ENCODE measurements at regions not wholly inside any gene's neighbourhood (a gene's known extent, or its start where the extent isn't known, plus 50 kb on each side); places are given as distances from the start of the nearest gene placed in this dataset.
A peak's percentile ranks its signal among the peaks of the same experiment; 100 is the strongest.

GRCh38 chr13:30126903-30127428, 180.4 kb downstream of the KATNAL1 start:
- no peak for DNase-seq (ENCODE audit: low read depth in 2 of 2)

DNA sequence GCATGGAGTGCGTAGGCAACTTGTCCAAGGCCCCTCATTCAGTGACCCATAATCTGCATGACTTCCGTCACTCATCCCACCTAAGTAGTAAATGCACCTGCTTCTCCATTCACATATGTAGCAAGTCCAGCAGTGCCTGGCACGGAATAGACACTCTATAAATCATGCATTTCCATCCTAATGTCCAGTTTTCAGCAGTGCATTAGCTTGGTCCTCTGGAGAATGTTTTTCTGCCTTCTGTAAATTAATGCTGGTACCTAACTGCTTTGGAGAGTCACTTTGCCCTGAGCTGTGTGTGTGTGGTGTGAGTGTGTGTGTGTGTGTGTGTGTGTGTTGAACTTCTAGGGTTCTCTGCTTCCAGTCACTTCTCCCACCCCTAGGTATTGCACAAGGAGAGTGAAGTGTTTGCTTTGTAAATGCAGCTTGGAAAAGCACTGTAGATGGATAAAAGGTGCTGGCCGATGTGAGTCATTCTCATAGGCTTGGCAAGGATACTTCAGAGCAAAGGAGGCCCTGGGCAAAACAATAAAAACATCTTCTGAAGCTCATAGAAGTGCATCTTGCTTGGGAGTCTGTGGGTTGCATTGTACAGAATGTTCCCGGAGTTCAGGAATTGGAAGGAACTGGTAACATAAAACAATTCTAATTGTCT, 181.8 kb downstream of the KATNAL1 start:
- DNase-seq (ENCODE audit: low read depth in 2 of 2): no peak

DNA sequence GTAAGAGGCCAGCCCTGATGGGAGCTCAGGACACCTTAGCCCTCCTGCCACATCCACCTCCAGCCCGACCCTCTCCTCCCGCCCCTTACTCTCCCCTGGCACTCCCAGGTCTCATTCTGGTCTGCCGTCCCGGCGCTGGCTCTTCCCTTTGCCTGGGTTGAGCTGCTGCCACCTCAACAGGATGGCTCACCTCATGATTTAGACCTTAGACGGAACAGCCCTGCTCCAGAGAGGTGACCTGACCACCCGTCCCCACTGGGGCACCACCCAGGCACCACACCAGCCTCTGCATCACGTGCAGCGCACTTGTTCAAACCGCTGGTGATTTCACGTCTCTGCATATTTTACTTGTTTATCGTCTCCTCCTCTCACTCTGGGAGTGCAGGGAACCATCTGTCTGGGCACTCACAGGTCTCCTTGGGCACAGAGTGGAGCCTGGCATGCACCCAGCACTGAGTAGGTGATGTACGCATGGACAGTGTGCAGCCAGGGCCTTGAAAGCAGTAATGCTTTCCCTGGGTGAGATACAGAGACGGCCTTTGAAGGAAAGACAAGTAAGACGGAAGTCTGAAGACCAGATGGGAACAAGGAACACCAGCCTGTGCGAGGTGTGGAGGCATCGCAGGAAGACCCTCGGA, 183.1 kb downstream of the KATNAL1 start:
- no peak for DNase-seq (ENCODE audit: low read depth in 2 of 2)

- DNase-seq (ENCODE audit: low read depth in 2 of 2): no peak
These were observed 183.8 kb downstream of the KATNAL1 start for GRCh38 chr13:30123575-30123974.

DNA sequence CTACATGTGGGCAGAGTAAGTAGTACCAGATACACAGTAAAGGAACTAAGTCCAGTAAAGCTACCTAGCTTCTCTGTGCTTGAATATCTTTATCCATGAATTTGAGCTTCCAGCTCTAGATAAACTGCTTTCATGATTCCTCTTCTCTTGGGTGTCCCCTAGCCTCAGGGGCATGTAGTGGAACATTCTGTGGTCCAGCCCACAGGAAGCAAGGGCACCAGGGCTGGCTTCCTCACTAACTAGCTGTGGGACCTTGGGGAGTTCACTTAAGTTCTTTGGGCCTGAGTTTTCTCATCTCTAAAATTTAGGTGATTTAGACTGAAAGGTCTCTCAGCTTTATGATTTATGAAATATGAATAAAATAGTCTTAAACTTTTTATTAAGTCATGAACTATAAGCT, 185.7 kb downstream of the KATNAL1 start:
- no peak for DNase-seq (ENCODE audit: low read depth in 2 of 2)

- DNase-seq (ENCODE audit: low read depth in 2 of 2): no peak
These were observed 186.1 kb downstream of the KATNAL1 start for GRCh38 chr13:30121244-30121643.

- DNase-seq (ENCODE audit: low read depth in 2 of 2): no peak
These were observed 187.1 kb downstream of the KATNAL1 start for GRCh38 chr13:30120133-30120822.

DNA sequence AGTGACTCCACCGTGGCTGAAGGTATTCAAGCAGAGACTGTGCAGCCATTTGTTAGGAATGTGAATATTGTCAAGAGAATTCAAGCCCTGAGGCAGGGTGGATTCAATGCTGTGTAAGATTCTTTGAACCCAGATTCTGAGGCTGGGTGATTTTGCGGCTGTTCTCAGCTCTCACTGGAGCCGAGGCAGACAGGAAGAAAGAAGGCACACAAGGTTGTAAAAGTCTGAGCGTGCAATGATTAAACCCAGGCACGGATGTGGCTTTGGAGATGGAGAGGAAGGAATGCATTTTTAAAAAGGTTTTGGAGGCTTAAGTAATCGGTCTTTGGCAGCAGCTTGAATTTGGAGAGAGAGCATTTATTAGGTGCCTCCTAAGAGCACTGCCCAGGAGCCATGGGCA, 187.9 kb downstream of the KATNAL1 start:
- DNase-seq (ENCODE audit: low read depth in 2 of 2): no peak

DNA sequence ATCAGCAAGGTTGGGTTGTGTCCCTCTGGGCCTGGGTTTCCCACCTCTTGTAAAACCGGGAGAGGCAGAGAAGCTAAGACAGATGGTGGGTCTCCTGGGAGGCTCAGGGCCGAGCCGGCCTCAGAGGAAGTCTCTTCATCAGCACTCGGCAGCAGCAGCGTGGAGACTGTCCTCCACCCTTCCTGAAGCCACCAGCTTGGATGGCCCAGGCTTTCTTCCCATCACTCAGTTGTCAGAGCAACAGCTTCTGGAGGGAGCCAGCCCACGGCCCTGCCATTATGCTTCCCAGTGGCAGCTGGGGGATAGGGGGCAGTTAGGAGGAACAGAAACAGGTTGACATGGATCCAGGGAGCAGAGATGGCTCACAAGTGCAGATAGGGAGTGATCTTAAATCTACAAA, 191.0 kb downstream of the KATNAL1 start:
- no peak for DNase-seq (ENCODE audit: low read depth in 2 of 2)

DNA sequence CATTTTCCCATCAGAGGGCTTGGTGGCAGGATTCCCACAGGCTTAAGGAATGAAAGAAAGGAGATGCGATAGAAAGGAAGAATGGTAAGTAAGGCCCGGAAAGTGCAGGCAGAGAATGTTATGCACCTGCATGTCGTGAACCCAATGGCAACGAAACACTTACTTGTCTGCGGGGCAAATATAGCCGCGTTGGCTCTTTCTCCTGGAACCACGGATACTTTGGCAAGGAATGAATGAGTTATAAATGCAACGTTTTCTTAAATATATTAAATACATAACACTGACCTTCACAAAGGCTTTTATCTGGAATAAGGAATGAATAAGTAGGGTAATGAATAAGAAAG, 192.1 kb downstream of the KATNAL1 start:
- no peak for DNase-seq (ENCODE audit: low read depth in 2 of 2)

DNA sequence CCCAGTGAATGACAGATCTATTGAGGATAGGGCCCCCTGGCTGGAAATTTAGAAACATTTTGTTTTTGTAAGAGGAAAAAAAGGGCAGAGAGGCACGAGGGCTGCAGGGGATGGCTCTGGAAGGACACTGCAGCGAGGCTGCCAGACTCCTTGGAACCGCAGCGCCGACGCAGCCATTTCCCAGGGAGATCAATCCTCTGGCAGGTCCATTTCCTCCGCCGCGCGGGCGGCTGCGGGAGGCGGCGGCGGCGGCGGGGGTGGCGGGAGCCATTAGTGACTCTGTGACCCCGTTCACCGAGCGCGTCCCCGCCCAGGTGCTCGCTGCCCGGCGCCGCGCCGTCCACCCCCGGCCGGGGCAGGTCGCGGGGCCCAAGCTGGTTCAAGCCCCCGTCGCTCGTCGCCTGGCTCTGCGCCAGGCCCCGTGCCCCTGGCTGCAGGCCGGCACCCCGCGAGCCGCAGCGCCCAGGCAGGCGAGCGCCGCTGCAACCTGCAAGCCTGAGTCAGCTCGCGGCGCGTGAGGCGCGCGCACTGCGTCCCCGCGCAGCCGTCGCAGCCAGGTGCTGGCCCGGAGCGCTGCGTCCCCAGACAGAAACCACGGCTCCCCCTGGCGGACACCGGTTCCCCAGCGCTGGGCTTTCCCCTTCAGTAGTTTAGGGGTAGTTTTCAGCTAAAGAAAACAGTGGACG, 192.6 kb downstream of the KATNAL1 start:
- DNase-seq (ENCODE audit: low read depth in 2 of 2): peak; percentile 92 to 97

DNA sequence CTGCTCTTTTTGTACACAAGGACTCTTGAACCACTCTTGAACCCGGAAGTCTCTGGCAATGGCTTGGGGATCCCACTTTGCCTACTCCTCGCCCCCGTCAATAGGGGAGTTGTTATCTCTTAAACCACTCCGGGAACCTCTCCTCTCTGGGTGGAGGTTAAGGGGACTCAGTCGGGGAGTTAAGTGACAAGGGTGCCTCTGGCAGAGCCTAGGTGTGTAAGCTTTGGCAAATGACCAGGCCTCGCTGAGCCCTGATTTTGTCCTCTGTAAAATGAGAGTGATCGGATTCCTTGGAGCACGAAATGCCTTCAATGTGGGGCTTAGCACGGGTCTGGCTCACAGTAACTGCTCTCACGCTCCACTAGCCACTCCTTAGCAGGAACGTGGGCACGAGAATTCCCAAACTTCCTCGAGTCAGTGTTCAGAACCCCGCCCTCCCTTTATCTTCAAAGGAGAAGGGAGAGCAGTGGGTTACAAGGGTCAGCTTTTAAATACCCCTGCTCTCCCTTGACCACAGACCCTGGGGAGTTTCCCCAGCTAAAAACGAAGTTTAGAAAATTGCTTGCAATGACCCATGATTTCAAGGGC, 193.3 kb downstream of the KATNAL1 start:
- DNase-seq (ENCODE audit: low read depth in 2 of 2): no peak

DNA sequence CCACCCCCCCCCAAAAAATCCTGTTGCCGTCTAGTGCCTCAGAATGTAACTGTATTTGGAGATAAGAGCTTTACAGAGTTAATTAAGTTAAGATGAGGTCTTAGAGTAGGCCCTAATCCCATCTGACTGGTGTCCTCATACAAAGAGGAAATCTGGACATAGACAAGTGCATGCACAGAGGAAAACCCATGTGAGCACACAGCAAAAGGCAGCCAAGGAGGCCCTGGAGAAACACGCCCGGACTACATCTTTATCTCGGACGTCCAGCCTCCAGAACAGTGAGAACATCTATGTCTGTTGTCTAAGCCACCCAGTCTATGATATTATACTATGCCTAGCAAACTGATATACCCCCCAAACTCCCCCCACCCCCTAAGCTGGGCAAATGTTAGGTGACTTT, 193.8 kb downstream of the KATNAL1 start:
- no peak for DNase-seq (ENCODE audit: low read depth in 2 of 2)

GRCh38 chr13:30112602-30113435, 194.5 kb downstream of the KATNAL1 start:
- peak; percentile 73 to 75 for DNase-seq (ENCODE audit: low read depth in 2 of 2)

DNA sequence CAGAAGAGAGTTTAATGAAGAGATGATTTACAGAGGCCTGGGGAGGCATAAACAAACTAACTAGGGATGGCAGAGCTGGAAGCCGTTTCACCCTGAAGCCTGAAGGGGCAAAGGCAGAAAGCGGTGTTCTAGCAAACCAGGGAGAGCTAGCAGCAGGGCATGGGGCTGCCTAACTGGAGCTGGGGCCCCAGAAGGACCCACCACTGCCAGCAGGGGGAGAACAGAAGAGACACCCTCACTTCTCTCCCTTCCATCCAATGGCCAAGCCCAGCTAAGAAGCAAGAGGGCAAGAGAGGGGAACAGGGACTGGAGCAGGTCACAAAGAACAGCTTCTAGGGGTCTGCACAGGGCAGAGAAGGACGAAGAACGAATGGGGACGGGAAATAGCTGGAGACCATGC, 195.5 kb downstream of the KATNAL1 start:
- no peak for DNase-seq (ENCODE audit: low read depth in 2 of 2)

DNA sequence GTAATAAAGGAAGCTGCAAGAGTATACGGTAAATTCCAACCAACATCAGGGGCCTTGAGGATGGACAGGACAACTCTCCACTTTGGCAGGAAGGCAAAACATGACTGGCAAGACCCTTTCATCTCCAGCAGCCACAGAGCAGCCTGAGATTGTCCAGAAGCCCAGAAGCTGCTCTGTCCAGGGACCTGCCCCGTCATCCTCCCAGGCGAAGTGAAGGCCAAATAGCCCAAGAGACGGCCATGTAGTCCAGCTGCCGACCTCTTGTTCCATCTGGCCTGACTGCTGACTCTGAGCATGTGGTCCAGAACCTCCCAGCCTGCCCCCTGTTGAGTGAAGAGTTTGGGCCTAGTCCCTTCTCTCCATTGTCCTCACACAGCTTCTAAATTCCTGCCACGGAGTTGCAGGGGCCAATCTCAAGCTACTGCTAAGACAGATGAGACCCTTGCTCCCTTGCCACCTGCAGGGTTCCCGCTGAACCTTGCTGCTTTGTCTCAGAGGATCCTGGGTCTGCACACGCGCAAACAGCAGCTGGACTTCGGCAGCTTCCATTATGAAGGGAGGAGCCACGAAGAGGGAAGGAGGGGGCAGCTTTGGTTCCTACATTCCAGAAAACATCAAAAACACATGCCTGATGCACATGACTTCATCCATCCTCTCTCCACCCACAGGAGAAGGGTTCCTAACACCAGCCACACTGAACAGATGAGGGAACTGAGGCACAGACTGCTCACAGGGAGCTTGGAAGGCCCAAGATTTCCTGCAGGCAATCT, 196.9 kb downstream of the KATNAL1 start:
- DNase-seq (ENCODE audit: low read depth in 2 of 2): no peak

DNA sequence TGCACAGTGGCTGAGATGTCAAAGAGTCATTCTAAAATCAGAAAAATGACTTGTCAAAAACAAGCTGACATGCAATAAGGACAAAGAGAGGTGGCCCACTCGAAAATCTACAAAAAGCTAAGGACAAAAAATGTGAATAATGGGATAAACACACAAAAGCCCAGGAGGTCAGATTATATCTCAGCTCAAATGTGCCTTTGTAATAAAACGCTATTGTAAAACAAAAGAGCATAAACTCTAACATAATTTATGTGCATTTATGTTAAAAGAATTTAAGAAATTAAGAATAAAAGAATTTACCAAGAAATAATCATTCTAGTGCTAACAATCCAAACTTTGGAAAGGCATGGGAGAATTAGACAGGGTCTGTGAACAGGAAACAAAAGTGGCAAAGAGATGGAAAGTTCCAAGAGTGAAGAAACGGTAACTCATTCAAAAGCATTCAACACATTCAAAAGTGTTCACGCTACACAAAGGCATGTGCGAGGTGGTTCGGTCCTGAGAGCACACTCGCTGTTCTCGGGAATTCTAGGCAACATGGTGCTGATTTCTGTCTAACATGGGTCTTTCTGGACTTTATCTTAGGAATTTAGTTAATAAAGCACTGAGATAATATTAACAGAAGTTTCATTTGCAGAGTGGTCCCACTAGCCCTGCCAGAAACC, 197.7 kb downstream of the KATNAL1 start:
- no peak for DNase-seq (ENCODE audit: low read depth in 2 of 2)

DNA sequence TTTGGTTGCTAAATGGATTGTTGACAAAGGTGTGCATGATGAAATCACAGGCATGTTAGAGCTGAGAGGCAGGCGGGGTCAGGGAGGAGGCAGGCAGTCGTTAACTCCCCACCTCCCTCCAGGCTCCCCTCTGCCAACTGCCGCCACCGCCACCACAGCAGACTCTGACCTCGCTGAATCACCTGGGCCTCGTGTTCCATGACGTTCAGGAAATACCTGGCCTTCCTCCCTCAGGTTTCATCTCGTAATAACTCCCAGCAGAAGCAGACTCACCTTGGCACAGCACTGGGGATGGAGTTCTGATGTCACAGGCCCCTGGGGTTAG, 198.5 kb downstream of the KATNAL1 start:
- no peak for DNase-seq (ENCODE audit: low read depth in 2 of 2)

DNA sequence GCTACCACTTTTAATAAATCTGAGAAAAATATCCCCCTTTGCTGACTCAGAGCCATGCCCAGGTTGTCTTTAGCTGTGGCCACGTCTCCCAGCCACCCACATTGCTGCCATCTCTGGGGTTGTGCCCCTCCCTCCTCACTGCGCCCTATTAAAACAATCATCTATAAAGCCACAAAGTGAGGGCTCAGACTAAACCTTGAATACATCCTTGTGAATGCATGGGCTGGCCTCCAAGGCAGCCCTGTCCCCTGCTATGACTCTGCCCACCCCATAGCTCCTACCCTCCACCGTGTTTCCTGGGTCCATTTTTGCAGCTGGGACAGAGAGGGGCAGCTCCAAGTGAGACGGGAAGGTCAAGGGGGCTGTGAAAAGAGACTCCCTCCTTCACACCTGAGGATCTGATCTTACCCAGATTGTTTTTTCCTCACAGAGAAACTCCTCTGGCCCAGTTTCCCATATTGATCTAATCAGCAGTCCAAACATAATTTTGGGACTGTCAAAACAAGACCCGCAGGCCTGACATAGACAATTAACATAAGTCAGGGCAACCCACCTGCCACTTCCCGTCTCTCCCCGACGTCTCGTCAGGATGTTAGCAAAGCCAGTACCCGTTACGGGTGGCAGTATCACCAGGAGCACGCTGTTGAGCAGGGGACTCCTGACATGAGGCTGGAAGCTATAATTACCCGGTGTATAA, 199.0 kb downstream of the KATNAL1 start:
- no peak for DNase-seq (ENCODE audit: low read depth in 2 of 2)

Data from stimulated activated CD4-positive, alpha-beta T cell treated with anti-CD3 and anti-CD28 coated beads, Interleukin-1b, Interleukin-23, amount 100 ng/mL, for 4 hours (primary cell).